WTC11 (cell line): ENCODE measurements at regions not wholly inside any gene's neighbourhood (a gene's known extent, or its start where the extent isn't known, plus 50 kb on each side); places are given as distances from the start of the nearest gene placed in this dataset.
A peak's percentile ranks its signal among the peaks of the same experiment; 100 is the strongest.

ENCODE experiments used
- ATAC-seq: fragments of 200-7000 bp; cut with Tn5 transposase; 2 replicates; pipeline ENCODE4 v1.10.0; 2021; ENCODE audit warnings: mild to moderate bottlenecking, moderate library complexity
- CTCF ChIA-PET: fragments of 300-600 bp; sonication (Branson Sonifier 250); formaldehyde crosslinking; loops from one replicate; lab custom pipeline; 2021; ENCODE audit warnings: antibody characterized with exemption; lab: Charles Lee
- POLR2A ChIA-PET: fragments of 350-600 bp; sonication (Branson Sonifier 250); formaldehyde crosslinking; loops from one replicate; lab custom pipeline; 2021; ENCODE audit warnings: antibody characterized with exemption; lab: Charles Lee
- DNase-seq: peaks from one replicate; pipeline ENCODE4 v3.0.0; 2021; ENCODE audit warnings: low spot score
- H3K27ac Mint-ChIP-seq: 2 replicates; pipeline ENCODE4 v1.8.0; 2021; ENCODE audit warnings: mixed read lengths
- H3K27me3 Mint-ChIP-seq: 2 replicates; pipeline ENCODE4 v1.8.0; 2021; ENCODE audit warnings: low read depth, mild to moderate bottlenecking, moderate library complexity, mixed read lengths
- H3K36me3 Mint-ChIP-seq: 2 replicates; pipeline ENCODE4 v1.8.0; 2021; ENCODE audit warnings: mixed read lengths
- H3K4me1 Mint-ChIP-seq: 2 replicates; pipeline ENCODE4 v1.8.0; 2022; ENCODE audit warnings: mixed read lengths
- H3K4me3 Mint-ChIP-seq: 2 replicates; pipeline ENCODE4 v1.8.0; 2021; ENCODE audit warnings: mild to moderate bottlenecking, moderate library complexity, mixed read lengths
- H3K9me3 Mint-ChIP-seq: 2 replicates; pipeline ENCODE4 v1.8.0; 2021; ENCODE audit warnings: mixed read lengths
- AR ChIP-seq: fragments of 250-450 bp; sonication (Bioruptor Pico); IDR thresholded peaks from 2 replicates; pipeline ENCODE4 v1.9.0; 2021; ENCODE audit warnings: mild to moderate bottlenecking
- ATF6 ChIP-seq: sonication (generic); formaldehyde crosslinking; IDR thresholded peaks from 2 replicates; pipeline ENCODE4 v1.8.1; 2023; ENCODE audit warnings: mild to moderate bottlenecking, missing genetic modification reagents
- CTCF ChIP-seq: fragments of 200-600 bp; IDR thresholded peaks from 2 replicates; pipeline ENCODE4 v1.8.0; 2022; ENCODE audit warnings: antibody characterized with exemption
- ESRRA ChIP-seq: sonication (generic); formaldehyde crosslinking; IDR thresholded peaks from 2 replicates; pipeline ENCODE4 v1.8.1; 2022; ENCODE audit warnings: mild to moderate bottlenecking, missing genetic modification reagents, borderline replicate concordance
- HMGXB4 ChIP-seq: sonication (generic); formaldehyde crosslinking; IDR thresholded peaks from 2 replicates; pipeline ENCODE4 v1.8.1; 2023; ENCODE audit warnings: mild to moderate bottlenecking, moderate library complexity, missing genetic modification reagents
- RORB ChIP-seq: fragments of 250-450 bp; sonication (Bioruptor Pico); IDR thresholded peaks from 2 replicates; pipeline ENCODE4 v1.9.0; 2021; ENCODE audit warnings: mild to moderate bottlenecking
- SOX15 ChIP-seq: fragments of 250-450 bp; sonication (Bioruptor Pico); IDR thresholded peaks from 2 replicates; pipeline ENCODE4 v1.9.0; 2021; ENCODE audit warnings: mild to moderate bottlenecking
- TP53 ChIP-seq: sonication (generic); formaldehyde crosslinking; IDR thresholded peaks from 2 replicates; pipeline ENCODE4 v1.8.1; 2023; ENCODE audit warnings: mild to moderate bottlenecking, missing genetic modification reagents
- USF2 ChIP-seq: sonication (generic); formaldehyde crosslinking; IDR thresholded peaks from 2 replicates; pipeline ENCODE4 v1.8.1; 2023; ENCODE audit warnings: mild to moderate bottlenecking, missing genetic modification reagents, moderate library complexity
- ZNF219 ChIP-seq: sonication (generic); formaldehyde crosslinking; IDR thresholded peaks from 2 replicates; pipeline ENCODE4 v1.8.0; 2023; ENCODE audit warnings: missing genetic modification reagents, mild to moderate bottlenecking, borderline replicate concordance
- ZNF281 ChIP-seq: sonication (generic); formaldehyde crosslinking; IDR thresholded peaks from 2 replicates; pipeline ENCODE4 v1.8.0; 2023; ENCODE audit warnings: mild to moderate bottlenecking, missing genetic modification reagents
- ZNF423 ChIP-seq: fragments of 250-450 bp; sonication (Bioruptor Pico); IDR thresholded peaks from 2 replicates; pipeline ENCODE4 v2.1.2; 2022; ENCODE audit warnings: mild to moderate bottlenecking, moderate library complexity
- ZNF671 ChIP-seq: fragments of 250-450 bp; sonication (Bioruptor Pico); IDR thresholded peaks from 2 replicates; pipeline ENCODE4 v1.8.0; 2021; ENCODE audit warnings: mild to moderate bottlenecking

GRCh38 chr13:76730220-76730619, 156.0 kb downstream of the KCTD12 start (continued):
- TF ChIP-seq ATF6 (CRISPR knock-in tag) (no peak), RORB (no peak), AR (CRISPR knock-in tag) (no peak), USF2 (no peak), CTCF (no peak), ZNF671 (CRISPR knock-in tag) (no peak)
- TF ChIP-seq, all 79 proteins: peak for 0

- H3K27me3 Mint-ChIP-seq: no peaks in the 10 kb centered on the region
These were observed 156.5 kb downstream of the KCTD12 start for GRCh38 chr13:76729691-76730090.

GRCh38 chr13:76725896-76726295, 160.3 kb downstream of the KCTD12 start:
- H3K4me3 Mint-ChIP-seq: no peak overlapping the region
- peaks cover 34% of the 10 kb centered on the region for H3K9me3 Mint-ChIP-seq
- ChIA-PET POLR2A (interaction anchor here (0.7 kb wide), 1 partner anchor 9 kb away, joined by 3 read pairs; no protein-coding TSS in a partner anchor), CTCF (no interaction called here)
- peaks cover 14% of the 10 kb centered on the region for H3K4me1 Mint-ChIP-seq
- peaks cover 19% of the 10 kb centered on the region for H3K36me3 Mint-ChIP-seq
- H3K27me3 Mint-ChIP-seq: no peaks in the 10 kb centered on the region
- DNase-seq: no peak
- H3K27ac Mint-ChIP-seq: peak overlapping the region; percentile 30; the same call in 1 of the 2 replicates
- 0 out of 2 replicates have a peak, but pooled peaks have one; percentile 13 for ATAC-seq
- TF ChIP-seq ZNF423 (CRISPR knock-in tag) (no peak), TP53 (no peak), HMGXB4 (CRISPR knock-in tag) (no peak), SOX15 (CRISPR knock-in tag) (no peak), ATF6 (CRISPR knock-in tag) (no peak)

More at GRCh38 chr13:76729691-76730090, 156.5 kb downstream of the KCTD12 start:
- peaks cover 18% of the 10 kb centered on the region for H3K4me1 Mint-ChIP-seq
- ATAC-seq: no peak
- CTCF ChIA-PET: no interaction called here
- H3K27ac Mint-ChIP-seq: no peak overlapping the region
- H3K9me3 Mint-ChIP-seq: peaks cover 39% of the 10 kb centered on the region
- TF ChIP-seq ESRRA (CRISPR knock-in tag): no peak
- no peak for TF ChIP-seq ZNF281 (CRISPR knock-in tag)
- no peak for TF ChIP-seq ZNF219 (CRISPR knock-in tag)
- POLR2A ChIA-PET: no interaction called here
- no peak overlapping the region for H3K4me3 Mint-ChIP-seq
- no peak for DNase-seq
- H3K36me3 Mint-ChIP-seq: peaks cover 19% of the 10 kb centered on the region
